Duodenal mucosa (tissue), 2 donors: ENCODE measurements at regions not wholly inside any gene's neighbourhood (a gene's known extent, or its start where the extent isn't known, plus 50 kb on each side); places are given as distances from the start of the nearest gene placed in this dataset.

Experiments
- H3K27ac ChIP-seq: one replicate; pipeline ENCODE4 v1.7.0; 2013; ENCODE audit warnings: low read depth, low read length
- H3K27me3 ChIP-seq, 2 donors: one replicate each; pipeline ENCODE4 v1.7.0; 2013; ENCODE audit warnings: low read length in 2 of 2, control low read depth in 1 of 2; ENCODE audit not compliant: insufficient read depth in 2 of 2, control insufficient read depth in 1 of 2
- H3K36me3 ChIP-seq, 2 donors: one replicate each; pipeline ENCODE4 v1.7.0; 2013; ENCODE audit warnings: low read length in 2 of 2, control low read depth in 1 of 2; ENCODE audit not compliant: insufficient read depth in 2 of 2, control insufficient read depth in 1 of 2
- H3K4me1 ChIP-seq, 2 donors: one replicate each; pipeline ENCODE4 v1.7.0; 2013; ENCODE audit warnings: low read length in 2 of 2, control low read depth in 1 of 2; ENCODE audit not compliant: insufficient read depth in 2 of 2, control insufficient read depth in 1 of 2
- H3K4me3 ChIP-seq, 2 donors: one replicate each; pipeline ENCODE4 v1.7.0; 2013; ENCODE audit warnings: low read length in 2 of 2, low read depth in 1 of 2
- H3K9ac ChIP-seq, 2 donors: one replicate each; pipeline ENCODE4 v1.7.0; 2013; ENCODE audit warnings: low read length in 2 of 2, low read depth in 1 of 2
- H3K9me3 ChIP-seq, 2 donors: one replicate each; pipeline ENCODE4 v1.7.0; 2013; ENCODE audit warnings: low read length in 2 of 2, control low read depth in 1 of 2; ENCODE audit not compliant: control insufficient read depth in 1 of 2

DNA sequence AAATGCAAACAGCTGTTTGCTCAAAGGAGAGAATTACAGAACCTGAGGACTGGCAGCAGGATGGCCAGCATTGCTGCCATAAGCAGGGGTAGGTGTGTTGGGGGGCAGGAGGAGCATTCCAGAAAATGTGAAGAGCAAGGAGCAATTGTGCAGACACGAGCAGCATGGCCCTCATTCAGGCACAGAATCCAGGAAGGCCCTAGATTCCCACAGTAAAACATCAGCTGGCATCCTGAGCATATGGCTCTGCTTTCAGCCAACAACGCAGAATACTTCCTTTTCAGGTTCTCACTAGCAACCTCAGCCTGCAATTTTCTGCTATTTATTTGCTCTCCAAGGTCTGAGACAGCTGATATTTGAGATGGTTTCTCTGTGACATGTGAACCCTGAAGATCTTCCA, 243.4 kb upstream of the POU3F2 start:
- Histone ChIP-seq H3K36me3 (no peaks in the 10 kb centered on the region), H3K9me3 (no peaks in the 10 kb centered on the region), H3K27me3 (no peaks in the 10 kb centered on the region), H3K27ac (no peak overlapping the region), H3K4me3 (no peak overlapping the region), H3K4me1 (no peaks in the 10 kb centered on the region), H3K9ac (no peak overlapping the region)

DNA sequence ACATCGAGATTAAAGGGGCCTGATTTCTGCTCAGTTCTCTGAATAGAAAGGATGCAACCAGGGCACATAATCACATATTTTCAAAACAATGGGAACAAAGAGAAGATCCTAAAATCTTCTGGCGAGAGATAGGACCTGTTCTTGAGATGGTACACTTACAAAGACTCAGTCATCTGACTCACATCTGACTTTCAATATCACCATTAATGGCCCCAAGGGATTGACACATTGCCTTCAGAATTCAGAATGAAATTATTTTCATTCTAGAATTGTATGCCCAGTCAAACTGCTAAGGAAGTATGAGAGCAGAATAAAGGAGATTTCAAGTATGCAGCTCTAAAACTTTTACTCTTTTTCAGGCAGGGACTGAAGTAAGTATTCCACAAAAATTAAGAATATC, 240.7 kb upstream of the POU3F2 start:
- H3K9me3 ChIP-seq = no peaks in the 10 kb centered on the region
- H3K27me3 ChIP-seq = no peaks in the 10 kb centered on the region
- H3K4me3 ChIP-seq = no peak overlapping the region
- no peaks in the 10 kb centered on the region for H3K4me1 ChIP-seq
- no peak overlapping the region for H3K27ac ChIP-seq
- H3K9ac ChIP-seq = no peak overlapping the region
- H3K36me3 ChIP-seq = no peaks in the 10 kb centered on the region

DNA sequence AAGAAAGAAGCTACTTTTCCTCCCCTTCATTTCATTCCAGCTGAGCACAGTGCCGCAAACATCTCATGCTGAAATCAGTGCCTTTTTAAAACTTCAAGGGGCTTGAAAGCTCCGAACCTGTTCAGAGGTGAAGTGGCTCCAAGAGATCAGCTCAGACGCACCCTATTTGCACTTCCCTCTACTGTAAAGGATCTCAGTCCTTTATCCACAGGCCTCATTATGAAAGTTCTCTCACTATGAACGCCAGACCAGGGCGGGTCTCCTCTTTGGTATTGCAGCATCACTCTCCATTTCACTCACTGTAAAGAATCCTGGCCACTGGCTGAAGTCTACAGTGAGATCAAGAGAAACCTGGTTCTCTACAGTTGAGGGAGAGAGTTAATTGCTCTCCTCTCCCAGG, 232.7 kb upstream of the POU3F2 start:
- Histone ChIP-seq H3K27ac (no peak overlapping the region), H3K27me3 (no peaks in the 10 kb centered on the region), H3K9me3 (no peaks in the 10 kb centered on the region), H3K36me3 (no peaks in the 10 kb centered on the region), H3K9ac (no peak overlapping the region), H3K4me3 (no peak overlapping the region), H3K4me1 (no peaks in the 10 kb centered on the region)

DNA sequence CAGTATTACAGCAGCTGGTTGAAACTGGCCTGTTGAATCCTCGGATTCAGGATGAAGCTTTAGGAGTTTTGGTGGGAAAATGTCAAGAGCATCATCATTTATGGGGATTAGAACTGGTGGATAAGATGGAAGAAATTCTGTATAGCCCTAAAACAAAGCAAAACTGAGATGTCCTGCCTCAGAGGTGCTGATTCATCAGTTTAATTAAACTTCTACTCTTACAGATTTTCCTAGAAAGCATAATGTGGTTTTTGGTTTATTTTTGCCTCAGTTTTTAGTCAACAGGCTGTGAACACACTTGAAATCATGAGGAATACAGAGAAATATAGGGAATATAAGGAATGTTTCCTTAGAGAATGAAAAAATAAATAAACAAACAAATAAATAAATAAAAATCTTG, 228.7 kb upstream of the POU3F2 start:
- Histone ChIP-seq H3K9ac (no peak overlapping the region), H3K4me3 (no peak overlapping the region), H3K4me1 (no peaks in the 10 kb centered on the region), H3K27ac (no peak overlapping the region), H3K9me3 (no peaks in the 10 kb centered on the region), H3K36me3 (no peaks in the 10 kb centered on the region), H3K27me3 (no peaks in the 10 kb centered on the region)

DNA sequence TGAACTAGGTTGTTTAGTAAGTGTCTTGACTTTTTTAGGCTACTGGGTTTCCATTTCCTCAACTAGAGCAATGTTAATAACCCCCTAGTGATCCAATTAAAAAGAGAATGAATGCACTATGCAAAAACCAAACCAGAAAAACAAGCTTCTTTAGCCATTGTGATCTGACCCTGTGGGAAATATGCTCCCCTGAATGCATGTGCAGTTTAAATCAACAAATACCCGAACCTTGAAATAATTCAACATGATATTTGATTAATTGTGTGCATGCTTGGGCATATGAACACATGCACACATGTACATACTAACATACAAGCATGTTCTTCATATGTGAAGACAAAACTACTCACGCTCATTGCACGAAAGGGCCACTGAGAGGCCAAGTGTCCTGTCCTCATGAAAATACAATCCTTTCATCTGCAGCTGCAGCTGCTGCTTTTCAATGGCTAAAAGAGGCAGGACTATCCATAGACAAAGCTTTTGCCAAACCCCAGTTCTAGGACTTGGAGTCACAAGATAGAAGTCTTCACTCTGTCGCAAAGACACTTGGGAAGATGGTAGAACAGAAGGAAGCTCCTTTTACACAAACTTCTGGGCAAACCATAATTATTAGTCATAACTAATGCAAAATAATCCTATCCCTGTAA, 207.1 kb upstream of the POU3F2 start:
- H3K9me3 ChIP-seq = no peaks in the 10 kb centered on the region
- no peaks in the 10 kb centered on the region for H3K27me3 ChIP-seq
- H3K36me3 ChIP-seq = no peaks in the 10 kb centered on the region
- no peak overlapping the region for H3K27ac ChIP-seq
- H3K4me1 ChIP-seq = no peaks in the 10 kb centered on the region
- no peak overlapping the region for H3K4me3 ChIP-seq
- no peak overlapping the region for H3K9ac ChIP-seq

DNA sequence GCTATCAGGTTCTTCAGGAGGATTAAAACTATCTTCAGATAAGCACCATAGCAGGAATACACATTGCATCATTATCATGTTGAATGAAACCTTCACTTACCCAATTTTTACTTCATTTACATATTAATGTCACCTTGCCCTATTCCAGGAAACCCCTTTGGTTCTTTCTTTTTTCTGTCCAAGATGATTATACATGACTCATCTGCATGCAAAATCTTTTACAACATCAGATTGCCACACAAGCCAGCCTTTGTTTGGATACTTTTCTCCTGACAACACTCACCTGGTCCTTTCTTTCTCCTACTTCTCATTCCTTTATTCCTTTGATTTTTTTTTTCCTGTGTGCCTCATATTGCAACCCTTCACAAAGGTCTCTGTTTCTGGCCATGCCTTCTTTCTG, 200.5 kb upstream of the POU3F2 start:
- H3K27ac ChIP-seq = no peak overlapping the region
- H3K27me3 ChIP-seq = no peaks in the 10 kb centered on the region
- H3K4me1 ChIP-seq = no peaks in the 10 kb centered on the region
- no peaks in the 10 kb centered on the region for H3K9me3 ChIP-seq
- H3K4me3 ChIP-seq = no peak overlapping the region
- no peaks in the 10 kb centered on the region for H3K36me3 ChIP-seq
- H3K9ac ChIP-seq = no peak overlapping the region

DNA sequence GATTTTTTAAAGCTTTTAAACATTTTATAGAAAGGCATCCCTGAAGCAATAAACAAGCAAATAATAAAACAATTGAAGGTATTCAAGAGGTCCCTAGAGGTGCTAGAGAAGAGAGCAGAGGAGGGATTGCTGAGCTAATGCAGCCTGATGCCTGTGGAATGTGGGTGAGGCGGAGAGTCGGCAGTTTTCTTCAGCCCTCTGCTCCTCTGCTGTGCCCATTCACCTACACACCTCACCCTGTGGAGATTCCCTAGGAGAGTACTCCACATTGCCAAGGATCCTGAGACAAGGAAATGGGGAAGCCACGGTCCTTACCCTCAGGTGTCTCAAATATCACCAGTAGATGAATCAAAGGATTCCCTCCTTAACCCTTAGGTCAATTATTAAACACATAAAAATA, 199.8 kb upstream of the POU3F2 start:
- Histone ChIP-seq H3K4me1 (no peaks in the 10 kb centered on the region), H3K4me3 (no peak overlapping the region), H3K9me3 (no peaks in the 10 kb centered on the region), H3K36me3 (no peaks in the 10 kb centered on the region), H3K9ac (no peak overlapping the region), H3K27me3 (no peaks in the 10 kb centered on the region), H3K27ac (no peak overlapping the region)

DNA sequence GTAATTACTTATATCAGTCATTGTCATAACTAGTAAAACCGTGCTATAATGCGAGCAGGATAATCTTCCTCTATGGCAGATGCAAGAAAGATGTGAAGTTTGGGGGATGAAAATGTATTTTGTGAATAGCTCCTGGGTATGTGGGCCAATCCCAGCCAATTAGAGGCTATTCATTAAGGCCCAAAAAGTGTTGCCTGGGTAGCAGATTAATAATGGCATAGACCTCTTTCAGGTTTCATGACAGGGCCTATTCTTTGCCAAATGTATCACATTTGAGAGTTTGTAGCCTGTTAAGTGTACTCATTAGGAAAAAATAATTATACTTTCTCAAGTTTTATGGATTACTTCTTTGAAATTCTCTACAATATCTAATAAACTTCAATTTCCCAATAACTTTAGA, 199.2 kb upstream of the POU3F2 start:
- Histone ChIP-seq H3K4me1 (no peaks in the 10 kb centered on the region), H3K27ac (no peak overlapping the region), H3K27me3 (no peaks in the 10 kb centered on the region), H3K4me3 (no peak overlapping the region), H3K9me3 (no peaks in the 10 kb centered on the region), H3K9ac (no peak overlapping the region), H3K36me3 (no peaks in the 10 kb centered on the region)

DNA sequence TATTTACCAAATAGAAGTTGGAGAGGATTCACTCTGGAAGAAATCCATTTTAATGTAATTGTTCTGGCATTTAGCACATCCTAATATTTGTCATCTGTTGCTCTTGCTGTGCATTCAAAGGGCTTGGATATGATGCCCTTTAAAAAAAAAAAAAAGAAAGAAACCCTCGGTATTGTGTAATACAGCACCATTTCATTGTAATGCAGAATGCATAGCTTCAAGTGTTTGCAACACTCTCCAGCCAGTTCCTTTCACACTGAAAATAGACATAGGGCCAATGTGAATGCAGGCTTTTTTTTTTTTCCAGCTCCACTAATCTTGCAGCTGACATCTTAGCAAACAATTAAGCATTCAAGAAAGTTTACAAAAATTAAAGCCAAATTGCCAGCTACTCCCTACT, 197.4 kb upstream of the POU3F2 start:
- Histone ChIP-seq H3K27ac (no peak overlapping the region), H3K9ac (no peak overlapping the region), H3K36me3 (no peaks in the 10 kb centered on the region), H3K27me3 (no peaks in the 10 kb centered on the region), H3K4me1 (no peaks in the 10 kb centered on the region), H3K9me3 (no peaks in the 10 kb centered on the region), H3K4me3 (no peak overlapping the region)

DNA sequence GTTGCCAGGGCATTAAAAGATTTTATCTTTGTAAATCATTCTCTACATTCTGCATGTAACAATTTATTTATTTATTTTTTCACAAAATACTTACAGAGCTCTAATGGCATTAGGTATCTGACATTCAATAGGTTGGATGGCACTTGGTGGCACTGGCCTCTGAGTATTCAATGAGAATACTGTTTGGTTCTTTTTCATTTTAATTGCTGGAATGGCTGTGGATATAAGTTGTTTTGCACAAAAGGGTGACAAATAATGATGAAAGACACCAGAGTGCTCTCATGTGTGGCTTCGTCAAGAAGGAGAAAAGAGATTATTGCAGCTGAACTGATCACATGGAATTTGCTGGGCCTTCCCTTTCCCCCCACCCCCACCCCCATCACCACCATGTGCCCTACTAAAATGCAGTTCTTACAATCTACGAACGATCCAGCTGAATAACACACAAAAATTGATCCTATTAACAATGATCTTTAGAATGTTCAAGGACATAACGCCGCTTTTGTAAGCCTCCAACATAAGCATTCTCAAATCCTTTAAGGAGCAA, 195.2 kb upstream of the POU3F2 start:
- Histone ChIP-seq H3K27me3 (no peaks in the 10 kb centered on the region), H3K9me3 (no peaks in the 10 kb centered on the region), H3K9ac (no peak overlapping the region), H3K27ac (no peak overlapping the region), H3K4me1 (no peaks in the 10 kb centered on the region), H3K4me3 (no peak overlapping the region), H3K36me3 (no peaks in the 10 kb centered on the region)

DNA sequence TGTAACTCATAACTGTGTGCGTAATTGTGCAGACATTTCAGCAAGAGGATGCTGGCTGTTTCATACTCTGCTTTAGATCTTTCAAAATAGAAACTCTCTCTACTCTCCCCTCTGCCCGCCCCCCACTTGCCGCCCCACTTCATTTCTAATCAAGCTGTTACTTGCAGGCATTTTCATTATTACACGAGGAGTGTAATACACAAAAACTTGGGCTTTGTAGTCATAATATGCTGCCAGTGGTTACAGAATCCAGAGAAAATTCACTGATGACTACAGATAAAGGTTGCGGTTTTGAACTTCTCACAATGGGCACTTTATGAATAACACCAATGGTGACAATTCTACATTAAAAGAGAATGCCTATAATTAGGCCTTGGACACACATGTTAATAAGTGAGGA, 194.0 kb upstream of the POU3F2 start:
- no peaks in the 10 kb centered on the region for H3K27me3 ChIP-seq
- no peaks in the 10 kb centered on the region for H3K9me3 ChIP-seq
- no peak overlapping the region for H3K9ac ChIP-seq
- H3K4me1 ChIP-seq = no peaks in the 10 kb centered on the region
- H3K36me3 ChIP-seq = no peaks in the 10 kb centered on the region
- no peak overlapping the region for H3K4me3 ChIP-seq
- H3K27ac ChIP-seq = no peak overlapping the region
